CD4-positive, CD25-positive, alpha-beta regulatory T cell (primary cell): ENCODE measurements at regions not wholly inside any gene's neighbourhood (a gene's known extent, or its start where the extent isn't known, plus 50 kb on each side); places are given as distances from the start of the nearest gene placed in this dataset.

Source experiments
- ATAC-seq, 2 donors: fragments of 150-1000 bp; cut with Tn5 transposase; one replicate each; pipeline ENCODE4 v1.10.0; 2021; ENCODE audit warnings: low read depth in 2 of 2, moderate number of reproducible peaks in 2 of 2, moderate library complexity in 1 of 2
- DNase-seq, 3 donors: peaks; one replicate each; pipeline versions ENCODE4 v3.0.0 to v3.0.0-alpha.2; 2012 to 2022; ENCODE audit warnings: mixed read lengths in 1 of 3
- H3K27ac ChIP-seq: one replicate; pipeline ENCODE4 v1.7.0; 2013; ENCODE audit warnings: mild to moderate bottlenecking, low read length; ENCODE audit not compliant: insufficient read depth, poor library complexity, severe bottlenecking
- H3K27me3 ChIP-seq: one replicate; pipeline ENCODE4 v1.7.0; 2013; ENCODE audit warnings: low read length; ENCODE audit not compliant: control insufficient read depth, insufficient read depth
- H3K36me3 ChIP-seq: one replicate; pipeline ENCODE4 v1.7.0; 2013; ENCODE audit warnings: mild to moderate bottlenecking, low read length, moderate library complexity; ENCODE audit not compliant: control insufficient read depth, insufficient read depth
- H3K4me1 ChIP-seq: 2 replicates; pipeline ENCODE4 v1.7.0; 2013; ENCODE audit warnings: mild to moderate bottlenecking, low read length; ENCODE audit not compliant: insufficient read depth, control insufficient read depth, poor library complexity, severe bottlenecking
- H3K4me3 ChIP-seq: one replicate; pipeline ENCODE4 v1.7.0; 2013; ENCODE audit warnings: low read depth, mild to moderate bottlenecking, low read length, moderate library complexity
- H3K9me3 ChIP-seq, 2 experiments: 1 replicate in 1 of 2; 2 replicates in 1 of 2; pipeline ENCODE4 v1.7.0; 2013; ENCODE audit warnings: low read length in 2 of 2, mild to moderate bottlenecking in 1 of 2, moderate library complexity in 1 of 2; ENCODE audit not compliant: control insufficient read depth in 2 of 2
- H3K27ac Mint-ChIP-seq, 3 donors: one replicate each; pipeline ENCODE4 v1.8.0; 2020 to 2022; ENCODE audit warnings: mild to moderate bottlenecking in 3 of 3, mixed read lengths in 3 of 3, moderate library complexity in 2 of 3
- H3K27me3 Mint-ChIP-seq: one replicate; pipeline ENCODE4 v1.8.0; 2022; ENCODE audit warnings: mild to moderate bottlenecking, mixed read lengths
- H3K36me3 Mint-ChIP-seq: one replicate; pipeline ENCODE4 v1.8.0; 2020; ENCODE audit warnings: mixed read lengths
- H3K4me1 Mint-ChIP-seq, 4 donors: one replicate each; pipeline ENCODE4 v1.8.0; 2020 to 2022; ENCODE audit warnings: mixed read lengths in 4 of 4, mild to moderate bottlenecking in 1 of 4
- H3K4me3 Mint-ChIP-seq, 4 donors: one replicate each; pipeline ENCODE4 v1.8.0; 2020 to 2022; ENCODE audit warnings: mild to moderate bottlenecking in 4 of 4, mixed read lengths in 4 of 4, moderate library complexity in 3 of 4
- H3K9me3 Mint-ChIP-seq, 7 donors: one replicate each; pipeline ENCODE4 v1.8.0; 2020 to 2022; ENCODE audit warnings: mixed read lengths in 7 of 7, mild to moderate bottlenecking in 3 of 7, moderate library complexity in 2 of 7

DNA sequence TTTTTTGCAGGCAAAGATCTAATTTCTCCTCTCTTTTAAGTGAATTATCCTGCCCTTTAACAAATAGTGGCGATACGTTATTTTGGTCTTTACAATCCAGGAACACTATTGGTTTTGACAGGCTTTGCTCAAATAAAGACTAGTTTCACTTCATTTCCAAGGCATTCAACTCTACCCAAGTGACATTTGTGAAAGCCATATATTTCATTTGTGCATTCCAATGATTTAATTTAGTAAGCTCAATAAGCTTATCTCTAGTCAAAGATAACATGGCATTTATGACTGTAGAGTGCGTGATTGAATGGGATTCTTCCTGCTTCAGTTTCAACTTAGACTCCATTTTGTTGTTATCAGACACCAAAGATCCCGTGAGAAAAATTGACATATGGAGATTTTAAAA lies 959.8 kb downstream of the ADGRL3 start:
- ATAC-seq (no peak), DNase-seq (no peak)
- Mint-ChIP-seq H3K27me3 (no peaks in the 10 kb centered on the region), H3K4me1 (no peaks in the 10 kb centered on the region), H3K36me3 (no peaks in the 10 kb centered on the region), H3K9me3 (peaks cover 0 to 34% (median 4%) of the 10 kb centered on the region in 7 donors), H3K27ac (no peak overlapping the region), H3K4me3 (no peak overlapping the region)
- H3K27me3 ChIP-seq, result no peaks in the 10 kb centered on the region
- no peaks in the 10 kb centered on the region for H3K4me1 ChIP-seq
- H3K4me3 ChIP-seq, result no peak overlapping the region
- no peak overlapping the region for H3K27ac ChIP-seq
- peaks cover 3 to 14% of the 10 kb centered on the region in 2 experiments for H3K9me3 ChIP-seq
- no peaks in the 10 kb centered on the region for H3K36me3 ChIP-seq

GRCh38 chr4:62159306-62159705 lies 959.2 kb downstream of the ADGRL3 start:
- Histone ChIP-seq H3K27ac (no peak overlapping the region), H3K27me3 (no peaks in the 10 kb centered on the region), H3K36me3 (no peaks in the 10 kb centered on the region), H3K4me3 (no peak overlapping the region), H3K4me1 (no peaks in the 10 kb centered on the region), H3K9me3 (peaks cover 3 to 11% of the 10 kb centered on the region in 2 experiments)
- H3K4me3 Mint-ChIP-seq, result no peak overlapping the region
- ATAC-seq (no peak), DNase-seq (no peak)
- H3K27me3 Mint-ChIP-seq, result no peaks in the 10 kb centered on the region
- H3K27ac Mint-ChIP-seq, result no peak overlapping the region
- H3K9me3 Mint-ChIP-seq, result peaks cover 0 to 35% (median 4%) of the 10 kb centered on the region in 7 donors
- H3K4me1 Mint-ChIP-seq, result no peaks in the 10 kb centered on the region
- no peaks in the 10 kb centered on the region for H3K36me3 Mint-ChIP-seq

- no peak overlapping the region for H3K4me3 Mint-ChIP-seq
- H3K27me3 Mint-ChIP-seq, result no peaks in the 10 kb centered on the region
- no peak overlapping the region for H3K27ac Mint-ChIP-seq
These were observed 956.1 kb downstream of the ADGRL3 start for GRCh38 chr4:62156205-62156604.

DNA sequence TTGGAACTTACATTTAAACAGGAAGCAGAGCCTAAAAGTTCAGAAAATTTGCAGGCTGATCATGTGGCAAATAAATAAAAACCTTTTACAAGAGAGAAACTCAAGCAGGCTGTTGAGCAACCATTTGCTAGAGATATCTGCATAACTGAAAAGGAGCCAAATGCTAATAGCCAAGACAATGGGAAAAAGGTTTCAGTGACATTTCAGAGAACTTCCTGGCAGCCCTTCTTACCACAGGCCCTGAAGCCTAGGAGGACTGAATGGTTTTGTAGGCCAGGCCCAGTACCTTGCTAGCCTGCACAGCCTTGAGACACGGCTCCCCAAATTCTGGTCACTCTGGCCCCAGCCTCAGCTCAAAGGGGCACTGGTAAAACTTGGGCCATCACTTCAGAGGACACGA lies 945.1 kb downstream of the ADGRL3 start:
- peaks cover 0 to 17% (median 11%) of the 10 kb centered on the region in 7 donors for H3K9me3 Mint-ChIP-seq
- Histone ChIP-seq H3K4me1 (no peaks in the 10 kb centered on the region), H3K9me3 (peaks cover 2 to 8% of the 10 kb centered on the region in 2 experiments), H3K27ac (no peak overlapping the region), H3K4me3 (no peak overlapping the region), H3K36me3 (no peaks in the 10 kb centered on the region), H3K27me3 (no peaks in the 10 kb centered on the region)
- no peaks in the 10 kb centered on the region for H3K27me3 Mint-ChIP-seq
- DNase-seq (no peak), ATAC-seq (no peak)
- H3K36me3 Mint-ChIP-seq, result no peaks in the 10 kb centered on the region
- H3K4me3 Mint-ChIP-seq, result no peak overlapping the region
- no peaks in the 10 kb centered on the region for H3K4me1 Mint-ChIP-seq
- H3K27ac Mint-ChIP-seq, result no peak overlapping the region

More at GRCh38 chr4:62156205-62156604, 956.1 kb downstream of the ADGRL3 start:
- H3K27ac ChIP-seq, result no peak overlapping the region
- no peaks in the 10 kb centered on the region for H3K4me1 Mint-ChIP-seq
- peaks cover 0 to 37% (median 6%) of the 10 kb centered on the region in 7 donors for H3K9me3 Mint-ChIP-seq
- H3K36me3 Mint-ChIP-seq, result no peaks in the 10 kb centered on the region
- H3K4me3 ChIP-seq, result no peak overlapping the region
- DNase-seq (no peak), ATAC-seq (no peak)
- H3K27me3 ChIP-seq, result no peaks in the 10 kb centered on the region
- H3K36me3 ChIP-seq, result no peaks in the 10 kb centered on the region
- H3K4me1 ChIP-seq, result no peaks in the 10 kb centered on the region
- peaks cover 3 to 4% of the 10 kb centered on the region in 2 experiments for H3K9me3 ChIP-seq

DNA sequence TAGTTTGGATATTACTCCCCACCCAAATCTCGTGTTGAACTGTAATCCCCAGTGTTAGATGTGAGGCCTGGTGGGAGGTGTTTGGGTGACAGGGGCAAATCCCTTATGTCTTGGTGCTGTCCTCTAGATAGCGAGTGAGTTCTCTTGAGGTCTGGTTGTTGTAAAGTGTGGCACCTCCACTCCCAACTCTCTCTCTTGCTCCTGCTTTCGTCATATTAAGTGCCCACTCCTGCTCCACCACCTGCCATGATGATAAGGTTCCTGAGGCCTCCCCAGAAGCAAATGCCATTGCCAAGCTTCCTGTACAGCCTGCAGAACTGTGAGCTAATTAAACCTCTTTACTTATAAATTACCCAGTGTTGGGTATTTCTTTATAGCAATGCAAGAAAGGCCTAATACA lies 944.3 kb downstream of the ADGRL3 start:
- peaks cover 0 to 17% (median 11%) of the 10 kb centered on the region in 7 donors for H3K9me3 Mint-ChIP-seq
- ATAC-seq (no peak), DNase-seq (no peak)

GRCh38 chr4:62135565-62136156 lies 935.5 kb downstream of the ADGRL3 start:
- Mint-ChIP-seq H3K9me3 (peaks cover 2 to 35% (median 12%) of the 10 kb centered on the region in 7 donors), H3K36me3 (no peaks in the 10 kb centered on the region), H3K27ac (no peak overlapping the region), H3K4me1 (no peaks in the 10 kb centered on the region), H3K4me3 (no peak overlapping the region), H3K27me3 (no peaks in the 10 kb centered on the region)
- no peak for ATAC-seq
- H3K4me3 ChIP-seq, result no peak overlapping the region
- no peaks in the 10 kb centered on the region for H3K27me3 ChIP-seq
- no peak for DNase-seq
- no peak overlapping the region for H3K27ac ChIP-seq
- peaks cover 0 to 5% of the 10 kb centered on the region in 2 experiments for H3K9me3 ChIP-seq
- no peaks in the 10 kb centered on the region for H3K36me3 ChIP-seq
- H3K4me1 ChIP-seq, result no peaks in the 10 kb centered on the region

More for the DNA sequence above, 944.3 kb downstream of the ADGRL3 start:
- H3K36me3 ChIP-seq, result no peaks in the 10 kb centered on the region
- no peaks in the 10 kb centered on the region for H3K4me1 ChIP-seq
- no peaks in the 10 kb centered on the region for H3K27me3 ChIP-seq
- H3K27ac Mint-ChIP-seq, result no peak overlapping the region
- H3K27ac ChIP-seq, result no peak overlapping the region
- no peak overlapping the region for H3K4me3 Mint-ChIP-seq
- no peak overlapping the region for H3K4me3 ChIP-seq
- no peaks in the 10 kb centered on the region for H3K4me1 Mint-ChIP-seq
- peaks cover 2 to 8% of the 10 kb centered on the region in 2 experiments for H3K9me3 ChIP-seq
- H3K27me3 Mint-ChIP-seq, result no peaks in the 10 kb centered on the region
- H3K36me3 Mint-ChIP-seq, result no peaks in the 10 kb centered on the region

DNA sequence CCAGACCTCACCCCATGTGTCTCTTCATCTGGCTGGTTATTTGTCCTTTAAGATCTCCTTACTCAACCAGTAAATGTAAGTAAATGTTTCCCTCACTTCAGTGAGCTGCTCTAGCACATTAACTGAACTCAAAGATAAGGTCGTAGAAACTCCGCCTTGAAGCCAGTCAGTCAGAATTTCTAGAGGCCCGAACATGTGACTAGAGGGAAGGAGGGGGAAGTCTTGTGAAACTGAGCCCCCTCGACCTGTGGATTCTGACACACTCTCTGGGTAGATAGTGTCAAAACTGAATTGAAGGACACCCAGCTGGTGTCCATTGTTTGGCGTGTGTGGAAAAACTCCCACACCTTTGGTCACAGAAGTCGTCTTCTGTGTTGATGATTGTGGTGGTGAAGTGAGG lies 933.9 kb downstream of the ADGRL3 start:
- H3K36me3 ChIP-seq, result no peaks in the 10 kb centered on the region
- DNase-seq, result no peak
- Mint-ChIP-seq H3K27ac (no peak overlapping the region), H3K4me1 (no peaks in the 10 kb centered on the region), H3K27me3 (no peaks in the 10 kb centered on the region), H3K4me3 (no peak overlapping the region), H3K36me3 (no peaks in the 10 kb centered on the region), H3K9me3 (peaks cover 2 to 35% (median 13%) of the 10 kb centered on the region in 7 donors)
- H3K4me3 ChIP-seq, result no peak overlapping the region
- H3K27ac ChIP-seq, result no peak overlapping the region
- ATAC-seq, result no peak
- no peaks in the 10 kb centered on the region for H3K4me1 ChIP-seq
- H3K9me3 ChIP-seq, result peaks cover 0 to 5% of the 10 kb centered on the region in 2 experiments
- H3K27me3 ChIP-seq, result no peaks in the 10 kb centered on the region
